T-cell (primary cell): ENCODE measurements at regions not wholly inside any gene's neighbourhood (a gene's known extent, or its start where the extent isn't known, plus 50 kb on each side); places are given as distances from the start of the nearest gene placed in this dataset.
"Not testable (repeated sequence)": the region's sequence is repeated elsewhere in the genome, so short reads cannot be mapped to it uniquely, and the experiment has no call there.

ENCODE experiments used
- ATAC-seq, 4 experiments: fragments of 200-7000 bp in 3 of 4; fragments of 150-1000 bp in 1 of 4; cut with Tn5 transposase; replicated peaks in 1 of 4; 1 replicate in 3 of 4; 2 replicates in 1 of 4; pipeline ENCODE4 v1.10.0; 2021; ENCODE audit warnings: moderate library complexity in 3 of 4, mild to moderate bottlenecking in 2 of 4, moderate number of reproducible peaks in 1 of 4
- CTCF ChIA-PET, 2 donors: fragments of 300-600 bp; sonication (Branson Sonifier 250); formaldehyde crosslinking; loops; one replicate each; lab custom pipeline; 2022; ENCODE audit warnings: antibody characterized with exemption in 2 of 2; lab: Charles Lee
- POLR2A ChIA-PET, 2 donors: fragments of 300-600 bp; sonication (Branson Sonifier 250); formaldehyde crosslinking; loops; one replicate each; lab custom pipeline; 2022; ENCODE audit warnings: antibody characterized with exemption in 2 of 2; lab: Charles Lee
- DNase-seq, 35 experiments: peaks; one replicate each; pipeline versions ENCODE4 v3.0.0 to v3.0.0-alpha.2; 2013 to 2023
- H3K27ac ChIP-seq: one replicate; pipeline ENCODE4 v1.5.1; 2013; ENCODE audit warnings: low read length
- H3K27me3 ChIP-seq, 2 experiments: replicated peaks in 1 of 2; 1 replicate in 1 of 2; 2 replicates in 1 of 2; pipeline versions ENCODE4 v1.6.1 to v1.7.0; 2013; ENCODE audit warnings: low read length in 1 of 2, mixed read lengths in 1 of 2; ENCODE audit not compliant: control insufficient read depth in 2 of 2, insufficient read depth in 2 of 2; ENCODE audit errors: extremely low read depth in 1 of 2
- H3K36me3 ChIP-seq, 2 donors: 1 replicate in 1 of 2; 2 replicates in 1 of 2; pipeline versions ENCODE4 v1.6.1 to v1.7.0; 2013; ENCODE audit warnings: low read length in 1 of 2; ENCODE audit not compliant: control insufficient read depth in 2 of 2, insufficient read depth in 1 of 2; ENCODE audit errors: extremely low read depth in 1 of 2
- H3K4me1 ChIP-seq, 2 experiments: 1 replicate in 1 of 2; 2 replicates in 1 of 2; pipeline versions ENCODE4 v1.6.1 to v1.7.0; 2013; ENCODE audit warnings: low read length in 2 of 2, mixed read lengths in 1 of 2; ENCODE audit not compliant: insufficient read depth in 2 of 2, control insufficient read depth in 1 of 2; ENCODE audit errors: extremely low read depth in 1 of 2
- H3K4me3 ChIP-seq, 2 donors: 1 replicate in 1 of 2; 2 replicates in 1 of 2; pipeline versions ENCODE4 v1.5.1 to v1.7.0; 2013; ENCODE audit warnings: mild to moderate bottlenecking in 2 of 2, low read length in 1 of 2, moderate library complexity in 1 of 2; ENCODE audit not compliant: control insufficient read depth in 1 of 2; ENCODE audit errors: extremely low read depth in 1 of 2
- H3K9me3 ChIP-seq: 2 replicates; pipeline ENCODE4 v1.7.0; 2013
- H3K27ac Mint-ChIP-seq, 2 donors: one replicate each; pipeline ENCODE4 v1.8.0; 2020 to 2021; ENCODE audit warnings: mild to moderate bottlenecking in 2 of 2, mixed read lengths in 2 of 2
- H3K27me3 Mint-ChIP-seq, 2 donors: one replicate each; pipeline ENCODE4 v1.8.0; 2021 to 2022; ENCODE audit warnings: mixed read lengths in 2 of 2
- H3K36me3 Mint-ChIP-seq: one replicate; pipeline ENCODE4 v1.8.0; 2021; ENCODE audit warnings: mixed read lengths
- H3K4me1 Mint-ChIP-seq, 3 donors: one replicate each; pipeline ENCODE4 v1.8.0; 2020 to 2022; ENCODE audit warnings: mixed read lengths in 3 of 3, mild to moderate bottlenecking in 1 of 3
- H3K4me3 Mint-ChIP-seq, 3 donors: one replicate each; pipeline ENCODE4 v1.8.0; 2020 to 2022; ENCODE audit warnings: mild to moderate bottlenecking in 3 of 3, mixed read lengths in 3 of 3, moderate library complexity in 3 of 3
- H3K9me3 Mint-ChIP-seq, 3 donors: one replicate each; pipeline ENCODE4 v1.8.0; 2020 to 2022; ENCODE audit warnings: mixed read lengths in 3 of 3
- WGBS: methylation state at CpG from one replicate; pipeline ENCODE4 v1.1.5; 2013; ENCODE audit warnings: missing lambda C conversion rate; ENCODE audit not compliant: insufficient coverage; 5-methylcytosine and 5-hydroxymethylcytosine counted together

- H3K9me3 ChIP-seq = no peaks in the 10 kb centered on the region
- H3K36me3 ChIP-seq = no peaks in the 10 kb centered on the region
- ATAC-seq (no peak), DNase-seq (no peak)
- Mint-ChIP-seq H3K9me3 (peaks cover 13 to 29% (median 15%) of the 10 kb centered on the region in 3 donors), H3K4me1 (no peaks in the 10 kb centered on the region), H3K36me3 (no peaks in the 10 kb centered on the region), H3K4me3 (no peak overlapping the region), H3K27me3 (no peaks in the 10 kb centered on the region), H3K27ac (no peak overlapping the region)
- ChIA-PET POLR2A (no interaction called here), CTCF (no interaction called here)
- 83% methylated on average over 1 of the region's 6 CpGs for WGBS
- no peak overlapping the region for H3K4me3 ChIP-seq
- H3K27ac ChIP-seq = no peak overlapping the region
- H3K27me3 ChIP-seq = no peaks in the 10 kb centered on the region
- no peaks in the 10 kb centered on the region for H3K4me1 ChIP-seq
Measured at GRCh38 chr20:55649254-55649653, 356.1 kb downstream of the CBLN4 start.

- Histone ChIP-seq H3K36me3 (no peaks in the 10 kb centered on the region), H3K27me3 (no peaks in the 10 kb centered on the region), H3K27ac (no peak overlapping the region), H3K9me3 (no peaks in the 10 kb centered on the region), H3K4me1 (no peaks in the 10 kb centered on the region), H3K4me3 (no peak overlapping the region)
- no peak overlapping the region for H3K4me3 Mint-ChIP-seq
- H3K27me3 Mint-ChIP-seq = no peaks in the 10 kb centered on the region
- WGBS = no CpG with 5 or more reads among the region's 4 CpGs
- H3K9me3 Mint-ChIP-seq = peaks cover 15 to 25% (median 21%) of the 10 kb centered on the region in 3 donors
- no peaks in the 10 kb centered on the region for H3K36me3 Mint-ChIP-seq
- ATAC-seq (no peak), DNase-seq (no peak)
- H3K27ac Mint-ChIP-seq = no peak overlapping the region
- CTCF ChIA-PET = no interaction called here
- POLR2A ChIA-PET = no interaction called here
- H3K4me1 Mint-ChIP-seq = no peaks in the 10 kb centered on the region
Measured at GRCh38 chr20:55646851-55647250, 358.5 kb downstream of the CBLN4 start.

GRCh38 chr20:55641497-55641896 lies 363.8 kb downstream of the CBLN4 start:
- no peaks in the 10 kb centered on the region for H3K36me3 Mint-ChIP-seq
- no CpG with 5 or more reads among the region's 1 CpG for WGBS
- H3K36me3 ChIP-seq = no peaks in the 10 kb centered on the region
- H3K4me3 Mint-ChIP-seq = no peak overlapping the region
- H3K27ac Mint-ChIP-seq = no peak overlapping the region
- H3K27me3 ChIP-seq = no peaks in the 10 kb centered on the region
- ATAC-seq (no peak), DNase-seq (no peak)
- H3K9me3 Mint-ChIP-seq = peaks cover 5 to 11% (median 7%) of the 10 kb centered on the region in 3 donors
- H3K27ac ChIP-seq = no peak overlapping the region
- H3K4me1 Mint-ChIP-seq = no peaks in the 10 kb centered on the region
- no peaks in the 10 kb centered on the region for H3K27me3 Mint-ChIP-seq
- POLR2A ChIA-PET = no interaction called here
- CTCF ChIA-PET = no interaction called here
- H3K4me3 ChIP-seq = no peak overlapping the region
- H3K9me3 ChIP-seq = no peaks in the 10 kb centered on the region
- no peaks in the 10 kb centered on the region for H3K4me1 ChIP-seq

- no peak overlapping the region for H3K4me3 Mint-ChIP-seq
- peaks cover 0 to 1% of the 10 kb centered on the region in 2 donors for H3K27me3 Mint-ChIP-seq
- no peak overlapping the region for H3K27ac ChIP-seq
- no peaks in the 10 kb centered on the region for H3K36me3 Mint-ChIP-seq
- no peaks in the 10 kb centered on the region for H3K9me3 ChIP-seq
- no peak overlapping the region for H3K4me3 ChIP-seq
- no peaks in the 10 kb centered on the region for H3K4me1 Mint-ChIP-seq
- no peaks in the 10 kb centered on the region for H3K4me1 ChIP-seq
- H3K36me3 ChIP-seq = no peaks in the 10 kb centered on the region
- peaks cover 0 to 8% (median 0%) of the 10 kb centered on the region in 3 donors for H3K9me3 Mint-ChIP-seq
- no peak overlapping the region for H3K27ac Mint-ChIP-seq
- ChIA-PET POLR2A (no interaction called here), CTCF (no interaction called here)
- no peak for DNase-seq
- peaks cover 0 to 4% of the 10 kb centered on the region in 2 experiments for H3K27me3 ChIP-seq
- no peak for ATAC-seq
- 100% methylated on average over 1 of the region's 2 CpGs for WGBS
Measured at GRCh38 chr20:55635870-55636269, 369.4 kb downstream of the CBLN4 start.

- H3K27me3 ChIP-seq = peaks cover 0 to 4% of the 10 kb centered on the region in 2 experiments
- ATAC-seq (no peak), DNase-seq (no peak)
- H3K4me3 Mint-ChIP-seq = no peak overlapping the region
- no peak overlapping the region for H3K4me3 ChIP-seq
- peaks cover 0 to 4% (median 0%) of the 10 kb centered on the region in 3 donors for H3K9me3 Mint-ChIP-seq
- ChIA-PET CTCF (no interaction called here), POLR2A (no interaction called here)
- no peak overlapping the region for H3K27ac ChIP-seq
- no peaks in the 10 kb centered on the region for H3K36me3 Mint-ChIP-seq
- H3K27me3 Mint-ChIP-seq = peaks cover 0 to 1% of the 10 kb centered on the region in 2 donors
- no peaks in the 10 kb centered on the region for H3K4me1 Mint-ChIP-seq
- 93% methylated on average over 6 of the region's 6 CpGs for WGBS
- no peaks in the 10 kb centered on the region for H3K9me3 ChIP-seq
- H3K27ac Mint-ChIP-seq = no peak overlapping the region
- H3K4me1 ChIP-seq = no peaks in the 10 kb centered on the region
- no peaks in the 10 kb centered on the region for H3K36me3 ChIP-seq
Measured at GRCh38 chr20:55632592-55632991, 372.7 kb downstream of the CBLN4 start.

- WGBS = 80% methylated on average over 2 of the region's 4 CpGs
- H3K4me1 Mint-ChIP-seq, DNase-seq, CTCF ChIA-PET, H3K27me3 Mint-ChIP-seq, H3K27ac Mint-ChIP-seq, H3K36me3 Mint-ChIP-seq, H3K4me1 ChIP-seq, H3K27ac ChIP-seq, H3K9me3 ChIP-seq, POLR2A ChIA-PET, ATAC-seq, H3K4me3 Mint-ChIP-seq, H3K9me3 Mint-ChIP-seq, H3K27me3 ChIP-seq, H3K4me3 ChIP-seq, H3K36me3 ChIP-seq: not testable (repeated sequence)
Measured at GRCh38 chr20:55629143-55629542, 376.2 kb downstream of the CBLN4 start.

GRCh38 chr20:55626716-55627115 lies 378.6 kb downstream of the CBLN4 start:
- H3K36me3 Mint-ChIP-seq = no peaks in the 10 kb centered on the region
- no peaks in the 10 kb centered on the region for H3K4me1 ChIP-seq
- no peaks in the 10 kb centered on the region for H3K4me1 Mint-ChIP-seq
- H3K4me3 Mint-ChIP-seq = no peak overlapping the region
- H3K9me3 Mint-ChIP-seq = peaks cover 0 to 12% (median 6%) of the 10 kb centered on the region in 3 donors
- no peaks in the 10 kb centered on the region for H3K9me3 ChIP-seq
- H3K36me3 ChIP-seq = no peaks in the 10 kb centered on the region
- no peaks in the 10 kb centered on the region for H3K27me3 Mint-ChIP-seq
- ChIA-PET CTCF (no interaction called here), POLR2A (no interaction called here)
- 89% methylated on average over 1 of the region's 4 CpGs for WGBS
- no peak overlapping the region for H3K4me3 ChIP-seq
- ATAC-seq (no peak), DNase-seq (no peak)
- H3K27ac Mint-ChIP-seq = no peak overlapping the region
- H3K27me3 ChIP-seq = no peaks in the 10 kb centered on the region
- H3K27ac ChIP-seq = no peak overlapping the region
